Epithelial cell of proximal tubule (primary cell): ENCODE measurements at regions not wholly inside any gene's neighbourhood (a gene's known extent, or its start where the extent isn't known, plus 50 kb on each side); places are given as distances from the start of the nearest gene placed in this dataset.
"Not testable (repeated sequence)": the region's sequence is repeated elsewhere in the genome, so short reads cannot be mapped to it uniquely, and the experiment has no call there.

Experiments used
- DNase-seq: peaks from one replicate; pipeline ENCODE4 v3.0.0-alpha.2; 2011; ENCODE audit warnings: low read depth
- H3K4me3 ChIP-seq: 2 replicates; pipeline ENCODE4 v1.5.1; 2011; ENCODE audit warnings: low read depth, mild to moderate bottlenecking, low read length
- TF ChIP-seq, protein P1 (sequence below): conservative IDR thresholded peaks from 2 replicates; pipeline ENCODE4 v1.5.1; 2012; ENCODE audit warnings: low read depth, mild to moderate bottlenecking, low read length

- no peak overlapping the region for H3K4me3 ChIP-seq
- TF ChIP-seq, protein P1, sequence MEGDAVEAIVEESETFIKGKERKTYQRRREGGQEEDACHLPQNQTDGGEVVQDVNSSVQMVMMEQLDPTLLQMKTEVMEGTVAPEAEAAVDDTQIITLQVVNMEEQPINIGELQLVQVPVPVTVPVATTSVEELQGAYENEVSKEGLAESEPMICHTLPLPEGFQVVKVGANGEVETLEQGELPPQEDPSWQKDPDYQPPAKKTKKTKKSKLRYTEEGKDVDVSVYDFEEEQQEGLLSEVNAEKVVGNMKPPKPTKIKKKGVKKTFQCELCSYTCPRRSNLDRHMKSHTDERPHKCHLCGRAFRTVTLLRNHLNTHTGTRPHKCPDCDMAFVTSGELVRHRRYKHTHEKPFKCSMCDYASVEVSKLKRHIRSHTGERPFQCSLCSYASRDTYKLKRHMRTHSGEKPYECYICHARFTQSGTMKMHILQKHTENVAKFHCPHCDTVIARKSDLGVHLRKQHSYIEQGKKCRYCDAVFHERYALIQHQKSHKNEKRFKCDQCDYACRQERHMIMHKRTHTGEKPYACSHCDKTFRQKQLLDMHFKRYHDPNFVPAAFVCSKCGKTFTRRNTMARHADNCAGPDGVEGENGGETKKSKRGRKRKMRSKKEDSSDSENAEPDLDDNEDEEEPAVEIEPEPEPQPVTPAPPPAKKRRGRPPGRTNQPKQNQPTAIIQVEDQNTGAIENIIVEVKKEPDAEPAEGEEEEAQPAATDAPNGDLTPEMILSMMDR, result no peak
- no peak for DNase-seq
Observed at GRCh38 chr5:50501491-50502228, 60.6 kb upstream of the EMB start.

GRCh38 chr5:50513028-50513457, 72.0 kb upstream of the EMB start:
- H3K4me3 ChIP-seq, DNase-seq: not testable (repeated sequence)
- TF ChIP-seq, protein P1, result peak; percentile 30

GRCh38 chr5:50521060-50521459, 80.0 kb upstream of the EMB start:
- DNase-seq, H3K4me3 ChIP-seq: not testable (repeated sequence)

DNA sequence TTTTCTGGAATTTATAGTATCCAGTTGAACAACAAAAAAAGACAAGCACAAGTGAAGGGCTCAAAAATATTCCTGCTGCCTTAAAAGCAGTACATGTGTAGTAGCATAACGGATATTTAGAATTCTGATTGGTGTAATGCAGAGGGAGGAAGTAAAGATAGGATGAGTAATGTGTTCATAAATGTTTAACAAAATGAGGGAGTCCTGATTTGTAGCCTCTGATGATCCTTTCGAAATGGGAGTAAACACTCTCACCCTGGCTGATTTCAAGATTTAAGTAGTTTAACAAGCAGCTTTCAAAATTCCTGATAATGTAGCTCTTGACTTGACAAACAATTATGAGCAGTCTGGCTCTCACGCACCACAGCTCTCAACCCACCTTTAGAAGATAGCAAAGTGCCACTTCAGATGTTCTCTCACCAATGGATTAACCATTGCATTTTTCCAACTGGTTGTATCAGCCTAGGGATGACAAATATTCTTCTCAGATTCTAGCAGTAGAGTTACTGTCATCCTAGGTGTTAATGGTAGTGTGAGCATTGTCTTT, 86.5 kb upstream of the EMB start:
- not testable (repeated sequence) for H3K4me3 ChIP-seq, DNase-seq

DNA sequence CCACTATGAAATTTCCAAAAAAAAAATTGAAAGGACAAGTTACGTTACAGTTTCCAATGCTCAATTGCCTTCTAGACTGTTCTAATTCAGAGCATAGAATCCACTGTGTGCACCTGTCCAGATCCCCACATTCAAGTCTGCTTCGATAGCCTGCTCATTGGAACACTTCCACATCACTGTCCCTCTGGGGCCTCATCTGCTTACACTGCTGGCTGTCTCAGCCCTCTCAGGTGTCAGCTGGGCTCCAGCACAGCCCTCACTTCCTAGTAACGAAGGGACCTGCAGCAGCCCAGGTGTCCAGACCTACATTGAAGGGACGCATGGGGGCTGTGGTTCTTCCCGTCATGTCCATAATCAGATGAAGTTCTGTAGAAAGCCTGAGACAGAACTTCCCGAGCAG, 94.3 kb upstream of the EMB start:
- no peak for DNase-seq
- TF ChIP-seq, protein P1, result no peak
- H3K4me3 ChIP-seq, result no peak overlapping the region

GRCh38 chr5:50537534-50537933, 96.4 kb upstream of the EMB start:
- DNase-seq, H3K4me3 ChIP-seq: not testable (repeated sequence)

- TF ChIP-seq, protein P1, result no peak
- DNase-seq, result no peak
Observed at GRCh38 chr5:50547303-50547702, 106.2 kb upstream of the EMB start.

GRCh38 chr5:50550267-50550666, 109.2 kb upstream of the EMB start:
- no peak for DNase-seq
- H3K4me3 ChIP-seq, result no peak overlapping the region
- TF ChIP-seq, protein P1, result no peak

More at GRCh38 chr5:50547303-50547702, 106.2 kb upstream of the EMB start:
- H3K4me3 ChIP-seq, result no peak overlapping the region
